ENCODE measurements at regions not wholly inside any gene's neighbourhood (a gene's known extent, or its start where the extent isn't known, plus 50 kb on each side); places are given as distances from the start of the nearest gene placed in this dataset.
"Not testable (repeated sequence)": the region's sequence is repeated elsewhere in the genome, so short reads cannot be mapped to it uniquely, and the experiment has no call there.

DNA sequence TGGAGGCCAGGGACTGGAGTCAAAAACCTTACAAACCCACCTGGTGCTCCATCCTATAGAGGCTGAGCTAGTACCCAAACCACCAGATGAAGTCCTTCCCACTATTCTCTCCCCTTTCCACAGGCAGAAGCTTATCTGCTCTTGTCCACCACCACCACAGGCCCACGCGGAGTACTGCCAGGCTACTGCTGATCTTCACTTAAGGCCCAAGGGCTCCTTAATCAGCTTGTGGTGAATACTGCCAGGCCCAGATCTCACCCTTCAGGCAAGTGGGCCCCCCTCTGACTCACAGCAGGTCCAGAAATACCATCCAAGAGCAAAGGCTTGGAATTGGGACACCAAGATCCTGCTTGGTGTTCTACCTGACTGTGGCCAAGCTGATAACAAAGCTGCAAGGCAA lies 598.1 kb upstream of the CBLB start:
- no peak overlapping the region for H3K27ac ChIP-seq (ENCODE audit: low read length)
- 95% methylated on average over 2 of the region's 2 CpGs for WGBS
- DNase-seq (no peak), ATAC-seq (no peak)
- H3K4me3 ChIP-seq (ENCODE audit: low read length) = no peak overlapping the region
- H3K9me3 ChIP-seq (ENCODE audit: control insufficient read depth, low read length) = no peaks in the 10 kb centered on the region
- no peaks in the 10 kb centered on the region for H3K27me3 ChIP-seq (ENCODE audit: control insufficient read depth, insufficient read depth)
- intact Hi-C loops (cut with DNase I) = no loop called here
- H3K4me1 ChIP-seq (ENCODE audit: control insufficient read depth, insufficient read depth, low read length) = no peaks in the 10 kb centered on the region

DNA sequence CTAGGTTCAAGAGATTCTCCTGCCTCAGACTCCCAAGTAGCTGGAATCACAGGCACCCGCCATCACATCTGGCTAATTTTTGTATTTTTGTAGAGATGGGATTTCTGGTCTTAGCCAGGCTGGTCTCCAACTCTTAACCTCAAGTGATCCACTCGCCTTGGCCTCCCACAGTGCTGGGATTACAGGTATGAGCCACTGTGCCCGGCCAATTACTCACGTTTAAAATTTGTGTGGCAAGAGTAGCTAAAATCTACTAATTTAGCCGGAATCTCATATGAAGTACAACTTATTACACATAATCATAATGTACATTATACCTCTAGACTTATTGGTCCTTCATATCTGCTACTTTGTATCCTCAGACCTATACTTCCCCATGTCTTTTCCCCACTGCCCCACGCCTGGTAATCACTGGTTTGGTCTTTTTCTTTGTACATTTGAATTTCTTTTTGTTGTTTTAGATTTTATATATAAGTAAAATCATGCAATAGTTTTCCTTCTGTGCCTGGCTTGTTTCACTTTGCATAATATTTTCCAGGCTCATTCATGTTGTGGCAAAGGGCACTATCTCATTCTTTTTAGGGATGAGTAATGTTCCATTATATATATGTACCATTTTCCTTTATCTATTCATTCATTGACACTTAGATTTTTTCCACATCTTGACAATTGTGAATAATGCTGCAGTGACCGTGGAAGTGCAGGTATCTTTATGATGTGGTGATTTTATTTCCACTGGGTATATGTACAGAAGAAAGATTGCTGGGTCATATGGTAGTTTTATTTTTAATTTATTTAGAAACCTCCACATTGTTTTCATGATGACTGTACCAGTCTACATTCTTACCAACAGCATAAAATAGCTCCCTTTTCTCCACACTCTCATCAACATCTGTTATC lies 605.0 kb upstream of the CBLB start:
- Histone ChIP-seq H3K27ac (ENCODE audit: low read length) (no peak overlapping the region), H3K9me3 (ENCODE audit: control insufficient read depth, low read length) (no peaks in the 10 kb centered on the region), H3K4me3 (ENCODE audit: low read length) (no peak overlapping the region), H3K4me1 (ENCODE audit: control insufficient read depth, insufficient read depth, low read length) (no peaks in the 10 kb centered on the region), H3K27me3 (ENCODE audit: control insufficient read depth, insufficient read depth) (no peaks in the 10 kb centered on the region)
- DNase-seq (no peak), ATAC-seq (no peak)
- 91% methylated on average over 7 of the region's 7 CpGs for WGBS
- intact Hi-C loops (cut with DNase I) = no loop called here

DNA sequence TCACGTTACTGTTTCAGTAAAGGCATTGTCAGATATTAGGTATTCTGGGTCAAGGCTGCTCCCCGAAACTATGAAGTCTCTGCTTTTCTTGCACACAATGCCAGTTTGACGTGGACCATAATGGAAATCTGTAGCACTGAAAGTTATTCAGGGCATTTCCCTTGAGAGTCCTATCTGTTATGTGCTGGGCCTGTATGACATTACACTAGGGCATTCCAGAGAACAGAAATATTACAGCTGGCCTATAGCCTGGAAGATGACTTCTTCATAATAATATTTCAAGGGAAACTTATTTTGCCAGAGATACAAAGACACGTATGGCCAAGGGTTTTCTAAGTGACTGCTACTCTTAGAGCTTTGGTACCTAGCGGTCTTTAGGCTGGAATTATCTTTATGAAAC lies 613.6 kb upstream of the CBLB start:
- Histone ChIP-seq H3K4me3 (ENCODE audit: low read length) (no peak overlapping the region), H3K27ac (ENCODE audit: low read length) (no peak overlapping the region), H3K4me1 (ENCODE audit: control insufficient read depth, insufficient read depth, low read length) (no peaks in the 10 kb centered on the region), H3K27me3 (ENCODE audit: control insufficient read depth, insufficient read depth) (no peaks in the 10 kb centered on the region), H3K9me3 (ENCODE audit: control insufficient read depth, low read length) (peaks cover 2% of the 10 kb centered on the region)
- ATAC-seq = no peak
- no peak for DNase-seq
- 57% methylated on average over 5 of the region's 5 CpGs for WGBS
- intact Hi-C loops (cut with DNase I) = no loop called here

DNA sequence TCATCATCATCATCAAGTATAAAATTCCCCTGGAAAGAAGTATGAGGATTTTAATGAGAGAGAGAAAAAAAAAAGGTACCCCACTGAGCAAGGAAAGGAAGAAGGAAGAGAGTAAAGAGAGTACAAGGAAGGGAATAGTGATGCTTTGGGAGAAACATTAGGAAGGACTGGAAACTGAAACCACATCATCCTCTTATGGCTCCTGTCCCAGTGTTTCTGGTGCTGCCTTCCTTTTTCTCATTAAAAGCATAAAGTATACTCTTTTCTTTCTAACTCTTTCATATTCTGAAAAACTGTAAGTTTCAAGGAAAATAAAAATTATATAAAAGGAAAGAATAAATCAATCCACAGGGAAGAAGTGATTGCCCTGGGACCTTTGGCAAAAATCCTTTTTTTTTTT lies 616.4 kb upstream of the CBLB start:
- intact Hi-C loops (cut with DNase I) = no loop called here
- no peak for ATAC-seq
- Histone ChIP-seq H3K4me1 (ENCODE audit: control insufficient read depth, insufficient read depth, low read length) (no peaks in the 10 kb centered on the region), H3K9me3 (ENCODE audit: control insufficient read depth, low read length) (peaks cover 2% of the 10 kb centered on the region), H3K27me3 (ENCODE audit: control insufficient read depth, insufficient read depth) (no peaks in the 10 kb centered on the region), H3K4me3 (ENCODE audit: low read length) (no peak overlapping the region), H3K27ac (ENCODE audit: low read length) (no peak overlapping the region)
- DNase-seq = no peak

GRCh38 chr3:106485802-106486201 lies 617.0 kb upstream of the CBLB start:
- WGBS = 59% methylated on average over 3 of the region's 3 CpGs
- Histone ChIP-seq H3K4me1 (ENCODE audit: control insufficient read depth, insufficient read depth, low read length) (no peaks in the 10 kb centered on the region), H3K4me3 (ENCODE audit: low read length) (no peak overlapping the region), H3K27ac (ENCODE audit: low read length) (no peak overlapping the region), H3K27me3 (ENCODE audit: control insufficient read depth, insufficient read depth) (no peaks in the 10 kb centered on the region), H3K9me3 (ENCODE audit: control insufficient read depth, low read length) (no peaks in the 10 kb centered on the region)
- no peak for ATAC-seq
- intact Hi-C loops (cut with DNase I) = no loop called here
- DNase-seq = no peak

- H3K4me1 ChIP-seq (ENCODE audit: control insufficient read depth, insufficient read depth, low read length); H3K27me3 ChIP-seq (ENCODE audit: control insufficient read depth, insufficient read depth); H3K9me3 ChIP-seq (ENCODE audit: control insufficient read depth, low read length); ATAC-seq; H3K27ac ChIP-seq (ENCODE audit: low read length); DNase-seq; intact Hi-C loops (cut with DNase I); H3K4me3 ChIP-seq (ENCODE audit: low read length): not testable (repeated sequence)
- 97% methylated on average over 19 of the region's 19 CpGs for WGBS
These were observed 618.3 kb upstream of the CBLB start for GRCh38 chr3:106486945-106487639.

GRCh38 chr3:106488331-106488730 lies 619.5 kb upstream of the CBLB start:
- H3K27me3 ChIP-seq (ENCODE audit: control insufficient read depth, insufficient read depth) = no peaks in the 10 kb centered on the region
- no peak for ATAC-seq
- no peaks in the 10 kb centered on the region for H3K9me3 ChIP-seq (ENCODE audit: control insufficient read depth, low read length)
- H3K4me3 ChIP-seq (ENCODE audit: low read length) = no peak overlapping the region
- no peaks in the 10 kb centered on the region for H3K4me1 ChIP-seq (ENCODE audit: control insufficient read depth, insufficient read depth, low read length)
- 37% methylated on average over 6 of the region's 6 CpGs for WGBS
- intact Hi-C loops (cut with DNase I) = no loop called here
- no peak for DNase-seq
- H3K27ac ChIP-seq (ENCODE audit: low read length) = no peak overlapping the region

- ATAC-seq (no peak), DNase-seq (no peak)
- Histone ChIP-seq H3K4me1 (ENCODE audit: control insufficient read depth, insufficient read depth, low read length) (no peaks in the 10 kb centered on the region), H3K27me3 (ENCODE audit: control insufficient read depth, insufficient read depth) (no peaks in the 10 kb centered on the region), H3K27ac (ENCODE audit: low read length) (no peak overlapping the region), H3K9me3 (ENCODE audit: control insufficient read depth, low read length) (no peaks in the 10 kb centered on the region), H3K4me3 (ENCODE audit: low read length) (no peak overlapping the region)
- intact Hi-C loops (cut with DNase I) = no loop called here
These were observed 623.0 kb upstream of the CBLB start for GRCh38 chr3:106491796-106492195.

- intact Hi-C loops (cut with DNase I) = no loop called here
- Histone ChIP-seq H3K27ac (ENCODE audit: low read length) (no peak overlapping the region), H3K4me3 (ENCODE audit: low read length) (no peak overlapping the region), H3K27me3 (ENCODE audit: control insufficient read depth, insufficient read depth) (no peaks in the 10 kb centered on the region), H3K4me1 (ENCODE audit: control insufficient read depth, insufficient read depth, low read length) (no peaks in the 10 kb centered on the region), H3K9me3 (ENCODE audit: control insufficient read depth, low read length) (no peaks in the 10 kb centered on the region)
- DNase-seq (no peak), ATAC-seq (no peak)
These were observed 639.6 kb upstream of the CBLB start for GRCh38 chr3:106508331-106508893.

DNA sequence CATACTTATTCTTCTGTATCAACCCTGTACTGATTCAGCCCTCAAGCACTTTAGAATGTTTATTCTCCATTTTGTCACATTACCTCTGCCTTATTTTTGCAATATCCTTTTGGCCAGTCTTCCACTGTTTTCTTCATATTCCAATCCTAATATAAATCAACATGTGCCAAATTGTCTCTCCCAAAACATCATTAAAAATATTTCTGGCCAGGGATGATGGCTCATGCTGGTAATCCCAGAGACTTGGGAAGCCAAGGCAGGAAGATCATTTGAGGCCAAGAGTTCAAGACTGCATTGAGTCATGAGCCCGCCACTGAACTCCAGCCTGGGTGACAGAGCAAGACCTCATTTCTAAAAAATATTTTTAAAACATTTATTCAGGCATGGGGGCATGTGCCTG lies 641.4 kb upstream of the CBLB start:
- no peaks in the 10 kb centered on the region for H3K27me3 ChIP-seq (ENCODE audit: control insufficient read depth, insufficient read depth)
- no peak overlapping the region for H3K27ac ChIP-seq (ENCODE audit: low read length)
- no peaks in the 10 kb centered on the region for H3K9me3 ChIP-seq (ENCODE audit: control insufficient read depth, low read length)
- WGBS = 68% methylated on average over 1 of the region's 1 CpG
- ATAC-seq = no peak
- DNase-seq = no peak
- no peak overlapping the region for H3K4me3 ChIP-seq (ENCODE audit: low read length)
- H3K4me1 ChIP-seq (ENCODE audit: control insufficient read depth, insufficient read depth, low read length) = no peaks in the 10 kb centered on the region
- intact Hi-C loops (cut with DNase I) = no loop called here

- Histone ChIP-seq H3K9me3 (ENCODE audit: control insufficient read depth, low read length) (no peaks in the 10 kb centered on the region), H3K27ac (ENCODE audit: low read length) (no peak overlapping the region), H3K27me3 (ENCODE audit: control insufficient read depth, insufficient read depth) (no peaks in the 10 kb centered on the region), H3K4me3 (ENCODE audit: low read length) (no peak overlapping the region), H3K4me1 (ENCODE audit: control insufficient read depth, insufficient read depth, low read length) (no peaks in the 10 kb centered on the region)
- 98% methylated on average over 1 of the region's 1 CpG for WGBS
- no peak for ATAC-seq
- no peak for DNase-seq
- intact Hi-C loops (cut with DNase I) = no loop called here
These were observed 644.0 kb upstream of the CBLB start for GRCh38 chr3:106512846-106513245.

Data from right cardiac atrium (tissue), 5 donors.